HepG2 (cell line): ENCODE measurements at regions not wholly inside any gene's neighbourhood (a gene's known extent, or its start where the extent isn't known, plus 50 kb on each side); places are given as distances from the start of the nearest gene placed in this dataset.

Experiments used
- ARNTL ChIP-seq: sonication (generic); formaldehyde crosslinking; IDR thresholded peaks from 2 replicates; pipeline ENCODE4 v1.4.0; 2020; ENCODE audit warnings: mild to moderate bottlenecking, missing genetic modification reagents
- DMAP1 ChIP-seq: IDR thresholded peaks from 2 replicates; pipeline ENCODE4 v1.6.1; 2016
- GABPA ChIP-seq, 2 experiments: IDR thresholded peaks; 2 replicates each; pipeline ENCODE4 v1.6.1; 2011 to 2016; ENCODE audit warnings: low read depth in 2 of 2, low read length in 1 of 2, missing biosample characterization in 1 of 2, missing genetic modification characterization in 1 of 2
- GZF1 ChIP-seq: sonication (generic); formaldehyde crosslinking; IDR thresholded peaks from 2 replicates; pipeline ENCODE4 v1.5.1; 2020; ENCODE audit warnings: mild to moderate bottlenecking, missing genetic modification reagents
- HCFC1 ChIP-seq: fragments of 150-350 bp; IDR thresholded peaks from 2 replicates; pipeline ENCODE4 v1.6.1; 2014; ENCODE audit warnings: low read depth, low read length
- POLR2AphosphoS5 ChIP-seq: IDR thresholded peaks from 2 replicates; pipeline ENCODE4 v1.6.1; 2012; ENCODE audit warnings: low read depth, low read length
- RARG ChIP-seq: sonication (generic); formaldehyde crosslinking; IDR thresholded peaks from 2 replicates; pipeline ENCODE4 v1.4.0; 2020; ENCODE audit warnings: low read depth, mild to moderate bottlenecking, missing genetic modification reagents
- SMAD3 ChIP-seq: sonication (generic); formaldehyde crosslinking; IDR thresholded peaks from 2 replicates; pipeline ENCODE4 v1.4.0; 2020; ENCODE audit warnings: missing genetic modification reagents
- SUZ12 ChIP-seq: fragments of 150-350 bp; IDR thresholded peaks from 2 replicates; pipeline ENCODE4 v1.6.1; 2014; ENCODE audit warnings: low read depth, low read length
- ZNF766 ChIP-seq: sonication (generic); formaldehyde crosslinking; IDR thresholded peaks from 2 replicates; pipeline ENCODE4 v1.5.0; 2020; ENCODE audit warnings: missing genetic modification reagents, borderline replicate concordance
- TF ChIP-seq, protein P1 (sequence below): sonication (generic); formaldehyde crosslinking; IDR thresholded peaks from 2 replicates; pipeline ENCODE4 v1.5.0; 2020; ENCODE audit warnings: mild to moderate bottlenecking, missing genetic modification reagents, moderate library complexity
- TF ChIP-seq, protein P2 (sequence below), 2 experiments: sonication (generic) in 1 of 2; formaldehyde crosslinking in 1 of 2; IDR thresholded peaks; 2 replicates each; pipeline versions ENCODE4 v1.5.1 to v1.6.1; 2011 to 2020; ENCODE audit warnings: borderline replicate concordance in 1 of 2, low read depth in 1 of 2, low read length in 1 of 2, mild to moderate bottlenecking in 1 of 2, missing genetic modification reagents in 1 of 2, moderate library complexity in 1 of 2
- TF ChIP-seq, protein P3 (sequence below): sonication (generic); formaldehyde crosslinking; IDR thresholded peaks from 2 replicates; pipeline ENCODE4 v1.5.1; 2020; ENCODE audit warnings: mild to moderate bottlenecking, missing genetic modification reagents
- TF ChIP-seq, protein P4 (sequence below): sonication (generic); formaldehyde crosslinking; IDR thresholded peaks from 2 replicates; pipeline ENCODE4 v1.8.0; 2022; ENCODE audit warnings: mild to moderate bottlenecking, missing genetic modification reagents, borderline replicate concordance

DNA sequence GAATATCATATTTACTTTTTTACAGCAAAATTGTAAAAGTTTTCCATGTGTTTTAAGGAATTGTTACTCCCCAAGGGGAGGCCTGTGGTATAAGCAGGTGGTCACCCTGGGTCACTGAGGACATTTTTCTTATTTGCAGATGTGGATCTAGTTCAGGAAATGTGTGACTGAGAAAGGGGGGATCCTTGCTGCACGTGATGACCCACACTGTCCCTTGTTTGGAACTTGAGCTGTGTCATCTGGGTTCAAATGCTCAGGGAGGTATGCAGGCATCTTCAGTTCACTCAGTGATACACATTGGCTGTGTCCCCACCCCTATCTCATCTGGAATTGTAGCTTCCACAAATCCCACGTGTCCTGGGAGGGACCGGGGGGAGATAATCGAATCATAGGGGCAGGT is 431.9 kb upstream of the CDH4 start:
- TF ChIP-seq DMAP1 (CRISPR knock-in tag) = no peak
- TF ChIP-seq, protein P1, sequence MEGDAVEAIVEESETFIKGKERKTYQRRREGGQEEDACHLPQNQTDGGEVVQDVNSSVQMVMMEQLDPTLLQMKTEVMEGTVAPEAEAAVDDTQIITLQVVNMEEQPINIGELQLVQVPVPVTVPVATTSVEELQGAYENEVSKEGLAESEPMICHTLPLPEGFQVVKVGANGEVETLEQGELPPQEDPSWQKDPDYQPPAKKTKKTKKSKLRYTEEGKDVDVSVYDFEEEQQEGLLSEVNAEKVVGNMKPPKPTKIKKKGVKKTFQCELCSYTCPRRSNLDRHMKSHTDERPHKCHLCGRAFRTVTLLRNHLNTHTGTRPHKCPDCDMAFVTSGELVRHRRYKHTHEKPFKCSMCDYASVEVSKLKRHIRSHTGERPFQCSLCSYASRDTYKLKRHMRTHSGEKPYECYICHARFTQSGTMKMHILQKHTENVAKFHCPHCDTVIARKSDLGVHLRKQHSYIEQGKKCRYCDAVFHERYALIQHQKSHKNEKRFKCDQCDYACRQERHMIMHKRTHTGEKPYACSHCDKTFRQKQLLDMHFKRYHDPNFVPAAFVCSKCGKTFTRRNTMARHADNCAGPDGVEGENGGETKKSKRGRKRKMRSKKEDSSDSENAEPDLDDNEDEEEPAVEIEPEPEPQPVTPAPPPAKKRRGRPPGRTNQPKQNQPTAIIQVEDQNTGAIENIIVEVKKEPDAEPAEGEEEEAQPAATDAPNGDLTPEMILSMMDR (CRISPR knock-in tag) = no peak
- TF ChIP-seq, protein P2, sequence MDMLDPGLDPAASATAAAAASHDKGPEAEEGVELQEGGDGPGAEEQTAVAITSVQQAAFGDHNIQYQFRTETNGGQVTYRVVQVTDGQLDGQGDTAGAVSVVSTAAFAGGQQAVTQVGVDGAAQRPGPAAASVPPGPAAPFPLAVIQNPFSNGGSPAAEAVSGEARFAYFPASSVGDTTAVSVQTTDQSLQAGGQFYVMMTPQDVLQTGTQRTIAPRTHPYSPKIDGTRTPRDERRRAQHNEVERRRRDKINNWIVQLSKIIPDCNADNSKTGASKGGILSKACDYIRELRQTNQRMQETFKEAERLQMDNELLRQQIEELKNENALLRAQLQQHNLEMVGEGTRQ (IDR thresholded peaks at IDR 0.05; ENCODE audit: low read depth, low read length) = no peak
- TF ChIP-seq, protein P2 (CRISPR knock-in tag; IDR thresholded peaks at IDR 0.05; ENCODE audit: borderline replicate concordance) = no peak
- no peak for TF ChIP-seq GZF1
- TF ChIP-seq SMAD3 (CRISPR knock-in tag) = no peak
- TF ChIP-seq SUZ12 = no peak
- TF ChIP-seq RARG (CRISPR knock-in tag) = no peak
- TF ChIP-seq ARNTL (CRISPR knock-in tag) = no peak
- no peak for TF ChIP-seq HCFC1
- no peak for TF ChIP-seq GABPA (IDR thresholded peaks at IDR 0.05; ENCODE audit: low read depth, low read length)
- TF ChIP-seq GABPA (CRISPR knock-in tag; IDR thresholded peaks at IDR 0.05; ENCODE audit: low read depth) = no peak
- TF ChIP-seq, protein P3, sequence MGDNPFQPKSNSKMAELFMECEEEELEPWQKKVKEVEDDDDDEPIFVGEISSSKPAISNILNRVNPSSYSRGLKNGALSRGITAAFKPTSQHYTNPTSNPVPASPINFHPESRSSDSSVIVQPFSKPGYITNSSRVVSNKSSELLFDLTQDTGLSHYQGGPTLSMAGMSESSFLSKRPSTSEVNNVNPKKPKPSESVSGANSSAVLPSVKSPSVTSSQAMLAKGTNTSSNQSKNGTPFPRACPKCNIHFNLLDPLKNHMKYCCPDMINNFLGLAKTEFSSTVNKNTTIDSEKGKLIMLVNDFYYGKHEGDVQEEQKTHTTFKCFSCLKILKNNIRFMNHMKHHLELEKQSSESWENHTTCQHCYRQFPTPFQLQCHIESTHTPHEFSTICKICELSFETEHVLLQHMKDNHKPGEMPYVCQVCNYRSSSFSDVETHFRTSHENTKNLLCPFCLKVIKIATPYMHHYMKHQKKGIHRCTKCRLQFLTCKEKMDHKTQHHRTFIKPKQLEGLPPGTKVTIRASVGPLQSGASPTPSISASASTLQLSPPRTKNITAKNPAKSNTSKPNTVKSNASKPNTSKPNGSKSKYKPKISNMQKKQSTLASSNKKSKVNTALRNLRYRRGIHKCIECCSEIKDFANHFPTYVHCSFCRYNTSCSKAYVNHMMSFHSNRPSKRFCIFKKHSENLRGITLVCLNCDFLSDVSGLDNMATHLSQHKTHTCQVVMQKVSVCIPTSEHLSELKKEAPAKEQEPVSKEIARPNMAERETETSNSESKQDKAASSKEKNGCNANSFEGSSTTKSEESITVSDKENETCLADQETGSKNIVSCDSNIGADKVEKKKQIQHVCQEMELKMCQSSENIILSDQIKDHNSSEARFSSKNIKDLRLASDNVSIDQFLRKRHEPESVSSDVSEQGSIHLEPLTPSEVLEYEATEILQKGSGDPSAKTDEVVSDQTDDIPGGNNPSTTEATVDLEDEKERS (CRISPR knock-in tag) = no peak
- TF ChIP-seq, protein P4, sequence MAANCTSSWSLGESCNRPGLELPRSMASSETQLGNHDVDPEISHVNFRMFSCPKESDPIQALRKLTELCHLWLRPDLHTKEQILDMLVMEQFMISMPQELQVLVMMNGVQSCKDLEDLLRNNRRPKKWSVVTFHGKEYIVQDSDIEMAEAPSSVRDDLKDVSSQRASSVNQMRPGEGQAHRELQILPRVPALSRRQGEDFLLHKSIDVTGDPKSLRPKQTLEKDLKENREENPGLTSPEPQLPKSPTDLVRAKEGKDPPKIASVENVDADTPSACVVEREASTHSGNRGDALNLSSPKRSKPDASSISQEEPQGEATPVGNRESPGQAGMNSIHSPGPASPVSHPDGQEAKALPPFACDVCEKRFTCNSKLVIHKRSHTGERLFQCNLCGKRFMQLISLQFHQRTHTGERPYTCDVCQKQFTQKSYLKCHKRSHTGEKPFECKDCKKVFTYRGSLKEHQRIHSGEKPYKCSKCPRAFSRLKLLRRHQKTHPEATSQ (CRISPR knock-in tag) = no peak
- TF ChIP-seq POLR2AphosphoS5 = no peak
- no peak for TF ChIP-seq ZNF766 (CRISPR knock-in tag)
